ENCODE measurements at regions not wholly inside any gene's neighbourhood (a gene's known extent, or its start where the extent isn't known, plus 50 kb on each side); places are given as distances from the start of the nearest gene placed in this dataset.
"Not testable (repeated sequence)": the region's sequence is repeated elsewhere in the genome, so short reads cannot be mapped to it uniquely, and the experiment has no call there.

GRCh38 chr9:88852794-88853193, 138.5 kb upstream of the S1PR3 start:
- no peaks in the 10 kb centered on the region for H3K4me1 Mint-ChIP-seq (ENCODE audit: low read depth)
- H3K27ac Mint-ChIP-seq, result no peak overlapping the region
- peaks cover 57% of the 10 kb centered on the region for H3K27me3 Mint-ChIP-seq
- H3K36me3 Mint-ChIP-seq (ENCODE audit: low read depth), result peaks cover 4% of the 10 kb centered on the region
- no peak overlapping the region for H3K4me3 Mint-ChIP-seq
- peaks cover 21% of the 10 kb centered on the region for H3K9me3 Mint-ChIP-seq

GRCh38 chr9:88870627-88871026, 120.6 kb upstream of the S1PR3 start:
- Mint-ChIP-seq H3K4me1 (ENCODE audit: low read depth) (peaks cover 9% of the 10 kb centered on the region), H3K27me3 (peaks cover 53% of the 10 kb centered on the region), H3K4me3 (no peak overlapping the region), H3K36me3 (ENCODE audit: low read depth) (no peaks in the 10 kb centered on the region), H3K9me3 (peaks cover 11% of the 10 kb centered on the region), H3K27ac (no peak overlapping the region)

- Mint-ChIP-seq H3K9me3 (peaks cover 11% of the 10 kb centered on the region), H3K27me3 (peaks cover 52% of the 10 kb centered on the region), H3K36me3 (ENCODE audit: low read depth) (no peaks in the 10 kb centered on the region), H3K4me1 (ENCODE audit: low read depth) (peaks cover 13% of the 10 kb centered on the region), H3K4me3 (no peak overlapping the region), H3K27ac (no peak overlapping the region)
These were observed 119.6 kb upstream of the S1PR3 start for GRCh38 chr9:88871669-88872068.

- no peak overlapping the region for H3K27ac Mint-ChIP-seq
These were observed 118.9 kb upstream of the S1PR3 start for GRCh38 chr9:88872192-88872946.

GRCh38 chr9:88873635-88874034, 117.6 kb upstream of the S1PR3 start:
- peaks cover 13% of the 10 kb centered on the region for H3K4me1 Mint-ChIP-seq (ENCODE audit: low read depth)
- H3K27me3 Mint-ChIP-seq, result peaks cover 56% of the 10 kb centered on the region
- H3K36me3 Mint-ChIP-seq (ENCODE audit: low read depth), result no peaks in the 10 kb centered on the region
- H3K27ac Mint-ChIP-seq, result no peak overlapping the region
- H3K9me3 Mint-ChIP-seq, result peaks cover 9% of the 10 kb centered on the region
- H3K4me3 Mint-ChIP-seq, result no peak overlapping the region

More at GRCh38 chr9:88872192-88872946, 118.9 kb upstream of the S1PR3 start:
- H3K4me3 Mint-ChIP-seq, result no peak overlapping the region
- peaks cover 51% of the 10 kb centered on the region for H3K27me3 Mint-ChIP-seq
- H3K4me1 Mint-ChIP-seq (ENCODE audit: low read depth), result peaks cover 13% of the 10 kb centered on the region
- peaks cover 11% of the 10 kb centered on the region for H3K9me3 Mint-ChIP-seq
- H3K36me3 Mint-ChIP-seq (ENCODE audit: low read depth), result no peaks in the 10 kb centered on the region

- peaks cover 1% of the 10 kb centered on the region for H3K9me3 Mint-ChIP-seq
- peaks cover 13% of the 10 kb centered on the region for H3K4me1 Mint-ChIP-seq (ENCODE audit: low read depth)
- H3K27ac Mint-ChIP-seq, result no peak overlapping the region
- no peaks in the 10 kb centered on the region for H3K36me3 Mint-ChIP-seq (ENCODE audit: low read depth)
- peaks cover 48% of the 10 kb centered on the region for H3K27me3 Mint-ChIP-seq
- H3K4me3 Mint-ChIP-seq, result no peak overlapping the region
These were observed 116.9 kb upstream of the S1PR3 start for GRCh38 chr9:88874391-88874790.

GRCh38 chr9:88875400-88876120, 115.7 kb upstream of the S1PR3 start:
- no peak overlapping the region for H3K4me3 Mint-ChIP-seq
- H3K27me3 Mint-ChIP-seq, result peaks cover 40% of the 10 kb centered on the region
- no peak overlapping the region for H3K27ac Mint-ChIP-seq
- H3K36me3 Mint-ChIP-seq (ENCODE audit: low read depth), result no peaks in the 10 kb centered on the region
- no peaks in the 10 kb centered on the region for H3K9me3 Mint-ChIP-seq
- peaks cover 13% of the 10 kb centered on the region for H3K4me1 Mint-ChIP-seq (ENCODE audit: low read depth)

- peaks cover 23% of the 10 kb centered on the region for H3K27me3 Mint-ChIP-seq
- H3K9me3 Mint-ChIP-seq, result peaks cover 9% of the 10 kb centered on the region
- peaks cover 20% of the 10 kb centered on the region for H3K4me1 Mint-ChIP-seq (ENCODE audit: low read depth)
- no peak overlapping the region for H3K27ac Mint-ChIP-seq
- H3K4me3 Mint-ChIP-seq, result no peak overlapping the region
- H3K36me3 Mint-ChIP-seq (ENCODE audit: low read depth), result no peaks in the 10 kb centered on the region
These were observed 111.1 kb upstream of the S1PR3 start for GRCh38 chr9:88880199-88880598.

- H3K9me3 Mint-ChIP-seq, result peaks cover 13% of the 10 kb centered on the region
- not testable (repeated sequence) for H3K4me3 Mint-ChIP-seq; H3K27ac Mint-ChIP-seq; H3K36me3 Mint-ChIP-seq (ENCODE audit: low read depth)
- peaks cover 15% of the 10 kb centered on the region for H3K4me1 Mint-ChIP-seq (ENCODE audit: low read depth)
- peaks cover 12% of the 10 kb centered on the region for H3K27me3 Mint-ChIP-seq
These were observed 107.0 kb upstream of the S1PR3 start for GRCh38 chr9:88884291-88884690.

- H3K36me3 Mint-ChIP-seq (ENCODE audit: low read depth); H3K4me3 Mint-ChIP-seq; H3K27ac Mint-ChIP-seq: not testable (repeated sequence)
- Mint-ChIP-seq H3K9me3 (peaks cover 13% of the 10 kb centered on the region), H3K27me3 (peaks cover 16% of the 10 kb centered on the region), H3K4me1 (ENCODE audit: low read depth) (peaks cover 22% of the 10 kb centered on the region)
These were observed 104.5 kb upstream of the S1PR3 start for GRCh38 chr9:88886762-88887161.

- Mint-ChIP-seq H3K27me3 (peaks cover 27% of the 10 kb centered on the region), H3K27ac (no peak overlapping the region), H3K36me3 (ENCODE audit: low read depth) (no peaks in the 10 kb centered on the region), H3K9me3 (peaks cover 5% of the 10 kb centered on the region), H3K4me1 (ENCODE audit: low read depth) (peaks cover 17% of the 10 kb centered on the region), H3K4me3 (no peak overlapping the region)
These were observed 101.9 kb upstream of the S1PR3 start for GRCh38 chr9:88889386-88889785.

- Mint-ChIP-seq H3K36me3 (ENCODE audit: low read depth) (no peaks in the 10 kb centered on the region), H3K4me3 (no peak overlapping the region), H3K9me3 (peaks cover 4% of the 10 kb centered on the region), H3K27me3 (peaks cover 37% of the 10 kb centered on the region), H3K4me1 (ENCODE audit: low read depth) (peaks cover 8% of the 10 kb centered on the region), H3K27ac (no peak overlapping the region)
These were observed 100.7 kb upstream of the S1PR3 start for GRCh38 chr9:88890546-88890945.

GRCh38 chr9:88891040-88891439, 100.2 kb upstream of the S1PR3 start:
- Mint-ChIP-seq H3K4me1 (ENCODE audit: low read depth) (peaks cover 8% of the 10 kb centered on the region), H3K27me3 (peaks cover 33% of the 10 kb centered on the region), H3K4me3 (no peak overlapping the region), H3K9me3 (peaks cover 4% of the 10 kb centered on the region), H3K27ac (no peak overlapping the region), H3K36me3 (ENCODE audit: low read depth) (no peaks in the 10 kb centered on the region)

- peaks cover 37% of the 10 kb centered on the region for H3K27me3 Mint-ChIP-seq
These were observed 98.5 kb upstream of the S1PR3 start for GRCh38 chr9:88892724-88893123.

GRCh38 chr9:88897081-88897480, 94.2 kb upstream of the S1PR3 start:
- H3K9me3 Mint-ChIP-seq, result no peaks in the 10 kb centered on the region
- no peaks in the 10 kb centered on the region for H3K36me3 Mint-ChIP-seq (ENCODE audit: low read depth)
- peaks cover 53% of the 10 kb centered on the region for H3K27me3 Mint-ChIP-seq

More at GRCh38 chr9:88892724-88893123, 98.5 kb upstream of the S1PR3 start:
- Mint-ChIP-seq H3K4me1 (ENCODE audit: low read depth) (peaks cover 8% of the 10 kb centered on the region), H3K27ac (no peak overlapping the region), H3K36me3 (ENCODE audit: low read depth) (no peaks in the 10 kb centered on the region), H3K9me3 (peaks cover 2% of the 10 kb centered on the region), H3K4me3 (no peak overlapping the region)

More at GRCh38 chr9:88897081-88897480, 94.2 kb upstream of the S1PR3 start:
- H3K4me3 Mint-ChIP-seq, result no peak overlapping the region
- no peak overlapping the region for H3K27ac Mint-ChIP-seq
- no peaks in the 10 kb centered on the region for H3K4me1 Mint-ChIP-seq (ENCODE audit: low read depth)

All from stimulated activated naive CD8-positive, alpha-beta T cell treated with anti-CD3 and anti-CD28 coated beads, Interleukin-15, Interleukin-2, amounts not matched to agents 100 ng/mL and 50 ng/mL, for 24 hours (primary cell).